NCI-H82 treated with DMSO at 0.1 percent for 48 hours (cell line): ENCODE measurements at regions not wholly inside any gene's neighbourhood (a gene's known extent, or its start where the extent isn't known, plus 50 kb on each side); places are given as distances from the start of the nearest gene placed in this dataset.
"Not testable (repeated sequence)": the region's sequence is repeated elsewhere in the genome, so short reads cannot be mapped to it uniquely, and the experiment has no call there.

ENCODE experiments used
- DNase-seq: peaks from one replicate; lab custom pipeline; 2025; ENCODE audit not compliant: unreplicated experiment; lab: John Stamatoyannopoulos, UW

GRCh38 chr15:22665059-22665702 is 121.3 kb upstream of the NIPA1 start:
- not testable (repeated sequence) for DNase-seq

GRCh38 chr15:22665711-22666110 is 120.7 kb upstream of the NIPA1 start:
- not testable (repeated sequence) for DNase-seq

- DNase-seq, result not testable (repeated sequence)
Observed at GRCh38 chr15:22684786-22685185, 101.7 kb upstream of the NIPA1 start.

- not testable (repeated sequence) for DNase-seq
Observed at GRCh38 chr15:22699881-22700280, 86.6 kb upstream of the NIPA1 start.

GRCh38 chr15:22710831-22711341 is 75.6 kb upstream of the NIPA1 start:
- not testable (repeated sequence) for DNase-seq

GRCh38 chr15:22713933-22714332 is 72.5 kb upstream of the NIPA1 start:
- DNase-seq, result not testable (repeated sequence)

- not testable (repeated sequence) for DNase-seq
Observed at GRCh38 chr15:22714358-22715132, 71.9 kb upstream of the NIPA1 start.

- not testable (repeated sequence) for DNase-seq
Observed at GRCh38 chr15:22715133-22715845, 71.2 kb upstream of the NIPA1 start.

GRCh38 chr15:22719980-22720379 is 66.5 kb upstream of the NIPA1 start:
- not testable (repeated sequence) for DNase-seq

GRCh38 chr15:22726104-22726503 is 60.3 kb upstream of the NIPA1 start:
- not testable (repeated sequence) for DNase-seq

GRCh38 chr15:22735067-22735466 is 51.4 kb upstream of the NIPA1 start:
- DNase-seq, result not testable (repeated sequence)

- DNase-seq, result no peak
Observed at GRCh38 chr15:22735781-22736180, 50.7 kb upstream of the NIPA1 start.

GRCh38 chr15:22736200-22736599 is 50.2 kb upstream of the NIPA1 start:
- DNase-seq, result not testable (repeated sequence)
